DOHH2 (cell line): ENCODE measurements at regions not wholly inside any gene's neighbourhood (a gene's known extent, or its start where the extent isn't known, plus 50 kb on each side); places are given as distances from the start of the nearest gene placed in this dataset.

ENCODE experiments used
- EZH2phosphoT487 ChIP-seq: fragments of 200-600 bp; sonication (generic); IDR thresholded peaks from 2 replicates; pipeline ENCODE4 v1.6.1; 2017; ENCODE audit warnings: borderline replicate concordance, mild to moderate bottlenecking, antibody characterized with exemption, low read length, moderate library complexity, mixed read lengths
- TF ChIP-seq, protein P1 (sequence below): fragments of 200-600 bp; sonication (generic); IDR thresholded peaks from one replicate; pipeline ENCODE4 v1.5.1; 2014; ENCODE audit warnings: antibody characterized with exemption, mild to moderate bottlenecking, low read depth, low read length; ENCODE audit not compliant: poor library complexity, severe bottlenecking

DNA sequence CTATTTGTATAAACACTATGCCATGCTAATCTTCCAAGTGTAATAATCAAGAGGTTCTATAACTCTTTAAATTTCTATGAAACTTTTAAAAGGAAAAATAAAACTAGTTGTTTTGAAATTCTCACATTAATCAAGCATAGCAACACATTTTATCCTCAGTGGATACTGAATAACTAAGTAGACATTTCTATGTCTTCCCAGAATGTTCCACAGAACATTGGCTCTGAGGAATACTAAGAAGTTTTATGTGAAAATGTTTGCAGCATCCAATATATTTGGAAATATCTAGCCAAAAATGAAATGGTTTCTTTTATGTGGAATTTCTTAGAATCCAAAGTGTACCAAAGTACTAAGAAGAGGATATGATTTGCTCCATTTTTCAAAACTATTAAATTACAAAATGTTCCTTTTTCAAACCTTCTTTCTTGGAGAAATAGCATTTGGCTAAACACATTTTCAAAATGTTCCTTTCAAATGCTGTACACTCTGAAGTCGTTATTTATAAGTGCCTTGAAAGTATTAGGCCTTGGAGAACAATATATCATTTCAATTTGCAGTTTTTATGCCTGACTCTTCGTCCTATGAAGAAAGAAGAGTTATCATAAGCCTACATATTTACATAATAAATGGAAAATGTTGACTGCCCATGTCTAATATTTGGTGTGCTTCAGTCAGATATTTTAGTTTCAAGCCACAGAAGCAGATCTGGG, 175.6 kb upstream of the COX7C start:
- TF ChIP-seq, protein P1, sequence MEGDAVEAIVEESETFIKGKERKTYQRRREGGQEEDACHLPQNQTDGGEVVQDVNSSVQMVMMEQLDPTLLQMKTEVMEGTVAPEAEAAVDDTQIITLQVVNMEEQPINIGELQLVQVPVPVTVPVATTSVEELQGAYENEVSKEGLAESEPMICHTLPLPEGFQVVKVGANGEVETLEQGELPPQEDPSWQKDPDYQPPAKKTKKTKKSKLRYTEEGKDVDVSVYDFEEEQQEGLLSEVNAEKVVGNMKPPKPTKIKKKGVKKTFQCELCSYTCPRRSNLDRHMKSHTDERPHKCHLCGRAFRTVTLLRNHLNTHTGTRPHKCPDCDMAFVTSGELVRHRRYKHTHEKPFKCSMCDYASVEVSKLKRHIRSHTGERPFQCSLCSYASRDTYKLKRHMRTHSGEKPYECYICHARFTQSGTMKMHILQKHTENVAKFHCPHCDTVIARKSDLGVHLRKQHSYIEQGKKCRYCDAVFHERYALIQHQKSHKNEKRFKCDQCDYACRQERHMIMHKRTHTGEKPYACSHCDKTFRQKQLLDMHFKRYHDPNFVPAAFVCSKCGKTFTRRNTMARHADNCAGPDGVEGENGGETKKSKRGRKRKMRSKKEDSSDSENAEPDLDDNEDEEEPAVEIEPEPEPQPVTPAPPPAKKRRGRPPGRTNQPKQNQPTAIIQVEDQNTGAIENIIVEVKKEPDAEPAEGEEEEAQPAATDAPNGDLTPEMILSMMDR: no peak
- no peak for TF ChIP-seq EZH2phosphoT487
